Esophagus squamous epithelium (tissue), 5 donors: ENCODE measurements at regions not wholly inside any gene's neighbourhood (a gene's known extent, or its start where the extent isn't known, plus 50 kb on each side); places are given as distances from the start of the nearest gene placed in this dataset.

ENCODE experiments used
- DNase-seq: peaks from one replicate; lab custom pipeline; 2025; lab: John Stamatoyannopoulos, UW
- H3K27ac ChIP-seq, 4 donors: fragments of 200-600 bp; sonication (generic); one replicate each; pipeline ENCODE4 v1.5.1; 2016 to 2019; ENCODE audit warnings: mild to moderate bottlenecking in 1 of 4
- H3K27me3 ChIP-seq, 4 donors: fragments of 200-600 bp; sonication (generic); 1 replicate in 3 of 4; 2 replicates in 1 of 4; pipeline versions ENCODE4 v1.5.1 to v1.6.0; 2017 to 2021; ENCODE audit warnings: antibody characterized with exemption in 1 of 4
- H3K36me3 ChIP-seq, 3 donors: fragments of 200-600 bp; sonication (generic); one replicate each; pipeline ENCODE4 v1.5.1; 2016 to 2019
- H3K4me1 ChIP-seq, 3 donors: fragments of 200-600 bp; sonication (generic); one replicate each; pipeline ENCODE4 v1.5.1; 2017 to 2019
- H3K4me3 ChIP-seq, 4 donors: fragments of 200-600 bp; sonication (generic); 1 replicate in 3 of 4; 2 replicates in 1 of 4; pipeline ENCODE4 v1.5.1; 2016 to 2019; ENCODE audit warnings: mild to moderate bottlenecking in 2 of 4, moderate library complexity in 1 of 4
- H3K9me3 ChIP-seq, 3 donors: fragments of 200-600 bp; sonication (generic); one replicate each; pipeline ENCODE4 v1.5.1; 2016 to 2019
- CTCF ChIP-seq, 6 experiments: fragments of 450-650 bp in 4 of 6; fragments of 200-600 bp in 2 of 6; sonication (generic) in 2 of 6; IDR thresholded peaks; one replicate each; pipeline ENCODE4 v1.5.1; 2016 to 2019; ENCODE audit warnings: antibody characterized with exemption in 6 of 6, mild to moderate bottlenecking in 4 of 6, moderate library complexity in 4 of 6
- POLR2A ChIP-seq, 4 donors: fragments of 450-650 bp; IDR thresholded peaks; one replicate each; pipeline ENCODE4 v1.6.1; 2017; ENCODE audit warnings: antibody characterized with exemption in 4 of 4, mild to moderate bottlenecking in 4 of 4, moderate library complexity in 3 of 4
- WGBS, 2 donors: methylation state at CpG; one replicate each; pipeline ENCODE4 v1.1.5; 2018; 5-methylcytosine and 5-hydroxymethylcytosine counted together
- intact Hi-C: fragments of 100-400 bp; cut with DNase I; formaldehyde crosslinking; loops from one replicate; pipeline ENCODE4 v1.15.0; 2022
- donor health status: DM: yes; HTN: yes; CAD: no.

GRCh38 chr4:167290678-167291077, 56.4 kb upstream of the SPOCK3 start:
- H3K27ac ChIP-seq: no peak overlapping the region
- H3K4me1 ChIP-seq: no peaks in the 10 kb centered on the region
- H3K4me3 ChIP-seq: no peak overlapping the region
- H3K9me3 ChIP-seq: no peaks in the 10 kb centered on the region
- peak in 2 of 6 experiments; percentile 4 to 30 for TF ChIP-seq CTCF (IDR thresholded peaks at IDR 0.05)
- TF ChIP-seq POLR2A (IDR thresholded peaks at IDR 0.05): no peak
- H3K36me3 ChIP-seq: no peaks in the 10 kb centered on the region
- no peak for DNase-seq
- intact Hi-C loops: no loop called here
- H3K27me3 ChIP-seq: no peaks in the 10 kb centered on the region

GRCh38 chr4:167308876-167309275, 74.6 kb upstream of the SPOCK3 start:
- 25 to 27% methylated on average over 2 of the region's 2 CpGs for WGBS, 2 donors
- TF ChIP-seq POLR2A (IDR thresholded peaks at IDR 0.05) (no peak), CTCF (IDR thresholded peaks at IDR 0.05) (no peak)
- Histone ChIP-seq H3K4me1 (no peaks in the 10 kb centered on the region), H3K27me3 (no peaks in the 10 kb centered on the region), H3K36me3 (no peaks in the 10 kb centered on the region), H3K27ac (no peak overlapping the region), H3K9me3 (no peaks in the 10 kb centered on the region), H3K4me3 (no peak overlapping the region)
- DNase-seq: no peak
- intact Hi-C loops: no loop called here

GRCh38 chr4:167321299-167321698, 87.0 kb upstream of the SPOCK3 start:
- Histone ChIP-seq H3K4me3 (no peak overlapping the region), H3K9me3 (no peaks in the 10 kb centered on the region), H3K27ac (no peak overlapping the region), H3K36me3 (no peaks in the 10 kb centered on the region), H3K4me1 (no peaks in the 10 kb centered on the region), H3K27me3 (no peaks in the 10 kb centered on the region)
- 82 to 86% methylated on average over 4 of the region's 4 CpGs for WGBS, 2 donors
- no peak for TF ChIP-seq CTCF (IDR thresholded peaks at IDR 0.05)
- TF ChIP-seq POLR2A (IDR thresholded peaks at IDR 0.05): no peak
- intact Hi-C loops: no loop called here
- no peak for DNase-seq

- Histone ChIP-seq H3K36me3 (no peaks in the 10 kb centered on the region), H3K4me3 (no peak overlapping the region), H3K9me3 (no peaks in the 10 kb centered on the region), H3K27me3 (no peaks in the 10 kb centered on the region), H3K4me1 (no peaks in the 10 kb centered on the region), H3K27ac (no peak overlapping the region)
- TF ChIP-seq CTCF (IDR thresholded peaks at IDR 0.05) (no peak), POLR2A (IDR thresholded peaks at IDR 0.05) (no peak)
- DNase-seq: no peak
- intact Hi-C loops: no loop called here
- WGBS, 2 donors: 71 to 90% methylated on average over 6 of the region's 6 CpGs
Measured at GRCh38 chr4:167339781-167340180, 105.5 kb upstream of the SPOCK3 start.

- WGBS, 2 donors: 39 to 46% methylated on average over 3 of the region's 3 CpGs
Measured at GRCh38 chr4:167359711-167360110, 125.4 kb upstream of the SPOCK3 start.

More at GRCh38 chr4:167359711-167360110, 125.4 kb upstream of the SPOCK3 start:
- Histone ChIP-seq H3K27me3 (no peaks in the 10 kb centered on the region), H3K4me3 (no peak overlapping the region), H3K27ac (no peak overlapping the region), H3K36me3 (no peaks in the 10 kb centered on the region), H3K4me1 (no peaks in the 10 kb centered on the region), H3K9me3 (no peaks in the 10 kb centered on the region)
- TF ChIP-seq POLR2A (IDR thresholded peaks at IDR 0.05): no peak
- no peak for TF ChIP-seq CTCF (IDR thresholded peaks at IDR 0.05)
- DNase-seq: no peak
- intact Hi-C loops: no loop called here
